ENCODE measurements at regions not wholly inside any gene's neighbourhood (a gene's known extent, or its start where the extent isn't known, plus 50 kb on each side); places are given as distances from the start of the nearest gene placed in this dataset.

GRCh38 chr6:80541181-80541580, 434.7 kb downstream of the BCKDHB start:
- Mint-ChIP-seq H3K27me3 (no peaks in the 10 kb centered on the region), H3K27ac (peak overlapping the region; percentile 57)
- DNase-seq (ENCODE audit: extremely low spot score, unreplicated experiment) = no peak

GRCh38 chr6:80540700-80541099, 434.2 kb downstream of the BCKDHB start:
- Mint-ChIP-seq H3K36me3 (peaks cover 8% of the 10 kb centered on the region), H3K9me3 (peaks cover 21% of the 10 kb centered on the region), H3K4me3 (no peak overlapping the region), H3K4me1 (ENCODE audit: unreplicated experiment) (peaks cover 23% of the 10 kb centered on the region), H3K27me3 (no peaks in the 10 kb centered on the region), H3K27ac (no peak overlapping the region)
- DNase-seq (ENCODE audit: extremely low spot score, unreplicated experiment) = no peak
- TF ChIP-seq CTCF (conservative IDR thresholded peaks at IDR 0.05) = no peak

More at GRCh38 chr6:80541181-80541580, 434.7 kb downstream of the BCKDHB start:
- peaks cover 4% of the 10 kb centered on the region for H3K36me3 Mint-ChIP-seq
- H3K4me1 Mint-ChIP-seq (ENCODE audit: unreplicated experiment) = peaks cover 23% of the 10 kb centered on the region
- H3K9me3 Mint-ChIP-seq = peaks cover 16% of the 10 kb centered on the region
- no peak overlapping the region for H3K4me3 Mint-ChIP-seq
- TF ChIP-seq CTCF (conservative IDR thresholded peaks at IDR 0.05) = no peak

- no peak for TF ChIP-seq CTCF (conservative IDR thresholded peaks at IDR 0.05)
- H3K27ac Mint-ChIP-seq = peak overlapping the region; percentile 82
- peaks cover 23% of the 10 kb centered on the region for H3K9me3 Mint-ChIP-seq
- H3K36me3 Mint-ChIP-seq = peaks cover 10% of the 10 kb centered on the region
- no peak for DNase-seq (ENCODE audit: extremely low spot score, unreplicated experiment)
- H3K27me3 Mint-ChIP-seq = no peaks in the 10 kb centered on the region
- H3K4me1 Mint-ChIP-seq (ENCODE audit: unreplicated experiment) = peaks cover 14% of the 10 kb centered on the region
- H3K4me3 Mint-ChIP-seq = peak overlapping the region; percentile 5
Measured at GRCh38 chr6:80537118-80537972, 430.9 kb downstream of the BCKDHB start.

- no peak for TF ChIP-seq CTCF (conservative IDR thresholded peaks at IDR 0.05)
- peaks cover 10% of the 10 kb centered on the region for H3K36me3 Mint-ChIP-seq
Measured at GRCh38 chr6:80535914-80536565, 429.6 kb downstream of the BCKDHB start.

GRCh38 chr6:80531681-80532619, 425.5 kb downstream of the BCKDHB start:
- Mint-ChIP-seq H3K9me3 (peaks cover 10% of the 10 kb centered on the region), H3K27me3 (no peaks in the 10 kb centered on the region), H3K4me3 (no peak overlapping the region), H3K36me3 (peaks cover 8% of the 10 kb centered on the region), H3K27ac (no peak overlapping the region), H3K4me1 (ENCODE audit: unreplicated experiment) (peaks cover 13% of the 10 kb centered on the region)
- no peak for DNase-seq (ENCODE audit: extremely low spot score, unreplicated experiment)
- no peak for TF ChIP-seq CTCF (conservative IDR thresholded peaks at IDR 0.05)

More at GRCh38 chr6:80535914-80536565, 429.6 kb downstream of the BCKDHB start:
- no peak for DNase-seq (ENCODE audit: extremely low spot score, unreplicated experiment)
- Mint-ChIP-seq H3K4me3 (no peak overlapping the region), H3K9me3 (peaks cover 20% of the 10 kb centered on the region), H3K27ac (peak overlapping the region; percentile 82), H3K27me3 (no peaks in the 10 kb centered on the region), H3K4me1 (ENCODE audit: unreplicated experiment) (peaks cover 14% of the 10 kb centered on the region)
